ENCODE measurements at regions not wholly inside any gene's neighbourhood (a gene's known extent, or its start where the extent isn't known, plus 50 kb on each side); places are given as distances from the start of the nearest gene placed in this dataset.

- peaks cover 27% of the 10 kb centered on the region for H3K9me3 ChIP-seq (ENCODE audit: control insufficient read depth, insufficient read depth, low read length)
These were observed 2101.2 kb downstream of the TP53TG3F start for GRCh38 chr16:35560637-35560984.

DNA sequence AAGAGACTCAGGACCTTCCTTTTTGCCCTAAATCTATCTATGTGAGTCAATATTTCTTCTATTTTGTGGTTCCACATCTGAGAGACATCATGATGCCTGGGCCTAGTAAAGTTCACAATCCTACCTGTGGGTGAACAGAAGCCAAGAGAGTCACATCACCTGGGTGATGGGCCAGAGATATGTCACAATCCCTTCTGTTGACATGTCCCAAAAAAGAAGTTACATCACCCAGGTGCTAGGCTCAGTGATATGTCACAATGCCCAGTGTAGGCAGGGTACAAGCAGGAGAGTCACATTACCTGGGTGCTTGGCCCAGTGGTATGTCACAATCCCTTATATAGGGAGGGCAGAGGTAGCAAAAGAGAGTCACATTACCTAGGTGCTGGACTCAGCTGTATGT, 2101.9 kb downstream of the TP53TG3F start:
- no peaks in the 10 kb centered on the region for H3K27me3 ChIP-seq (ENCODE audit: control insufficient read depth, insufficient read depth, low read length)
- H3K9me3 ChIP-seq (ENCODE audit: control insufficient read depth, insufficient read depth, low read length): peaks cover 30% of the 10 kb centered on the region
- POLR2A ChIA-PET: no interaction called here
- H3K27ac ChIP-seq (ENCODE audit: low read depth, low read length): no peak overlapping the region
- TF ChIP-seq CTCF (IDR thresholded peaks at IDR 0.05; ENCODE audit: low read depth, low read length): no peak
- no peak overlapping the region for H3K4me3 ChIP-seq (ENCODE audit: low read depth, low read length)
- no peak for DNase-seq (ENCODE audit: low read depth, low spot score)
- CTCF ChIA-PET: no interaction called here

More at GRCh38 chr16:35560637-35560984, 2101.2 kb downstream of the TP53TG3F start:
- ChIA-PET CTCF (no interaction called here), POLR2A (no interaction called here)
- no peak overlapping the region for H3K27ac ChIP-seq (ENCODE audit: low read depth, low read length)
- H3K27me3 ChIP-seq (ENCODE audit: control insufficient read depth, insufficient read depth, low read length): no peaks in the 10 kb centered on the region
- no peak for TF ChIP-seq CTCF (IDR thresholded peaks at IDR 0.05; ENCODE audit: low read depth, low read length)
- H3K4me3 ChIP-seq (ENCODE audit: low read depth, low read length): no peak overlapping the region
- DNase-seq (ENCODE audit: low read depth, low spot score): no peak

- DNase-seq (ENCODE audit: low read depth, low spot score): no peak
- H3K4me3 ChIP-seq (ENCODE audit: low read depth, low read length): no peak overlapping the region
- H3K27me3 ChIP-seq (ENCODE audit: control insufficient read depth, insufficient read depth, low read length): no peaks in the 10 kb centered on the region
- TF ChIP-seq CTCF (IDR thresholded peaks at IDR 0.05; ENCODE audit: low read depth, low read length): no peak
- CTCF ChIA-PET: no interaction called here
- H3K27ac ChIP-seq (ENCODE audit: low read depth, low read length): no peak overlapping the region
- POLR2A ChIA-PET: no interaction called here
- peaks cover 27% of the 10 kb centered on the region for H3K9me3 ChIP-seq (ENCODE audit: control insufficient read depth, insufficient read depth, low read length)
These were observed 2103.1 kb downstream of the TP53TG3F start for GRCh38 chr16:35562471-35562870.

GRCh38 chr16:35562919-35563318, 2103.5 kb downstream of the TP53TG3F start:
- Histone ChIP-seq H3K4me3 (ENCODE audit: low read depth, low read length) (no peak overlapping the region), H3K27ac (ENCODE audit: low read depth, low read length) (no peak overlapping the region), H3K9me3 (ENCODE audit: control insufficient read depth, insufficient read depth, low read length) (peaks cover 28% of the 10 kb centered on the region), H3K27me3 (ENCODE audit: control insufficient read depth, insufficient read depth, low read length) (no peaks in the 10 kb centered on the region)
- POLR2A ChIA-PET: no interaction called here
- no peak for DNase-seq (ENCODE audit: low read depth, low spot score)
- CTCF ChIA-PET: no interaction called here
- TF ChIP-seq CTCF (IDR thresholded peaks at IDR 0.05; ENCODE audit: low read depth, low read length): no peak

DNA sequence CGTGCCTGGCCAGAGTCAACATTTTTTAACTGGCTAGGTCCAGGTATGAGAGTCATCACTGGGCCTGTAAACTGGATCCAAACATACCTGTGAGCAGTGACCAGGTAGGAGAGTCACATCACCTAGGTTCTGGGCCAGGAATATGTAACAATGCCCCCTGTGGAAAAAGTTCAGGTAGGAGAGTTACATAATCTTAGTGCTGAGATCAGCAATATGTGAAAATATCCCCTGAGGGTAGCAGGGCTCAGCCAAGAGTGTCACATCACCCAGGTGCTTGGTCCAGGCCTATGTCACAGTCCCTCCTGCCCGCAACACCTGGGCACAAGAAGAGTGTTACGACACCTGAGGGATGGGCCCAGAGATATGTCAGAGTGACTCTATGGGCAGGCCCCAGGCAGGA, 2104.7 kb downstream of the TP53TG3F start:
- TF ChIP-seq CTCF (IDR thresholded peaks at IDR 0.05; ENCODE audit: low read depth, low read length): no peak
- POLR2A ChIA-PET: no interaction called here
- Histone ChIP-seq H3K9me3 (ENCODE audit: control insufficient read depth, insufficient read depth, low read length) (peaks cover 37% of the 10 kb centered on the region), H3K27me3 (ENCODE audit: control insufficient read depth, insufficient read depth, low read length) (no peaks in the 10 kb centered on the region), H3K4me3 (ENCODE audit: low read depth, low read length) (no peak overlapping the region), H3K27ac (ENCODE audit: low read depth, low read length) (no peak overlapping the region)
- CTCF ChIA-PET: no interaction called here
- no peak for DNase-seq (ENCODE audit: low read depth, low spot score)
